Gastroesophageal sphincter (tissue), 4 donors: ENCODE measurements at regions not wholly inside any gene's neighbourhood (a gene's known extent, or its start where the extent isn't known, plus 50 kb on each side); places are given as distances from the start of the nearest gene placed in this dataset.

Experiments
- ATAC-seq: fragments of 150-250 bp; one replicate; pipeline ENCODE4 v1.9.1; 2016; ENCODE audit warnings: mild to moderate bottlenecking, moderate library complexity
- H3K27ac ChIP-seq, 4 donors: fragments of 200-600 bp; sonication (generic) in 3 of 4; 1 replicate in 3 of 4; 2 replicates in 1 of 4; pipeline ENCODE4 v1.5.1; 2016 to 2019
- H3K27me3 ChIP-seq: fragments of 200-600 bp; sonication (generic); one replicate; pipeline ENCODE4 v1.5.1; 2019
- H3K36me3 ChIP-seq, 2 donors: fragments of 200-600 bp; sonication (generic); one replicate each; pipeline ENCODE4 v1.5.1; 2019; ENCODE audit warnings: control low read depth in 1 of 2
- H3K4me1 ChIP-seq, 3 donors: fragments of 200-600 bp; sonication (generic); 1 replicate in 2 of 3; 2 replicates in 1 of 3; pipeline ENCODE4 v1.5.1; 2016 to 2019; ENCODE audit warnings: control low read depth in 2 of 3
- H3K4me3 ChIP-seq, 2 donors: fragments of 200-600 bp; sonication (generic); one replicate each; pipeline ENCODE4 v1.5.1; 2019; ENCODE audit warnings: mild to moderate bottlenecking in 1 of 2, moderate library complexity in 1 of 2
- H3K9me3 ChIP-seq, 3 donors: fragments of 200-600 bp; sonication (generic); one replicate each; pipeline ENCODE4 v1.5.1; 2017 to 2019; ENCODE audit warnings: control low read depth in 2 of 3
- EP300 ChIP-seq: sonication (generic); formaldehyde crosslinking; IDR thresholded peaks from one replicate; pipeline ENCODE4 v1.6.1; 2017; ENCODE audit warnings: antibody characterized with exemption, mild to moderate bottlenecking
- POLR2A ChIP-seq, 2 donors: fragments of 450-650 bp; IDR thresholded peaks; one replicate each; pipeline ENCODE4 v1.6.1; 2017; ENCODE audit warnings: antibody characterized with exemption in 2 of 2, mild to moderate bottlenecking in 2 of 2, moderate library complexity in 1 of 2
- POLR2AphosphoS5 ChIP-seq: sonication (generic); formaldehyde crosslinking; IDR thresholded peaks from one replicate; pipeline ENCODE4 v1.6.1; 2017; ENCODE audit warnings: antibody characterized with exemption
- WGBS, 2 donors: methylation state at CpG; one replicate each; pipeline ENCODE4 v1.1.5; 2018; ENCODE audit warnings: low coverage in 1 of 2; 5-methylcytosine and 5-hydroxymethylcytosine counted together
- TF ChIP-seq, protein P1 (sequence below), 4 experiments: fragments of 200-600 bp in 2 of 4; fragments of 450-650 bp in 2 of 4; sonication (generic) in 1 of 4; IDR thresholded peaks; one replicate each; pipeline ENCODE4 v1.5.1; 2017 to 2019; ENCODE audit warnings: antibody characterized with exemption in 4 of 4, mild to moderate bottlenecking in 2 of 4, moderate library complexity in 2 of 4

DNA sequence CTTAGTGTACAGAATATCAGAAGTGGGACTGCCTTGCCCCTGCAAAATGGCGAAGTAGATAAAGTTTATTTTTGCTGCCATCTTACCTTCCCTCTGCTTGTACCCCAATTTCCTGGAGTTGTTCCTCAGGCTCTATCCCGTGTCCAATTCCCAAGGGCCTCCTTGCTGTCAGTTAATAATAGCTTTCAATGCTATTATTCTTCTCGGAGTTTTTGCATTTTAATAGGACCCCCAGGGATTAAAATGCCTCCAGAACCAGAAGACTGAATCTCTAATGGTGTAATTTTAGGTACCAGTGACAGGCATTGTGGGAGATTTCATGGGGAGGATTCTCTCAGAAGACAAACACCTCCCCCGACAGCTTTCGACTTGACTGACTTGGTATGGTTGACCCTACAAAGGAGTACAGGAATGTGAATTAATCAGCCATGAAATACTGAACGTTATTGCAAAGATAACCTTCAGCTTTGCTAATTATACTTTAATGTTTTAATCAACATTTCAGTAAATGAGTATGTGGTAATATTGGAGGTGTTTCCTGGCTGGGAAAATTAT is 75.2 kb downstream of the ZNF22 start:
- no peak overlapping the region for H3K27ac ChIP-seq
- no peaks in the 10 kb centered on the region for H3K4me1 ChIP-seq
- H3K36me3 ChIP-seq: no peaks in the 10 kb centered on the region
- WGBS, 2 donors: 27 to 49% methylated on average over 5 to 6 of the region's 6 CpGs
- no peak overlapping the region for H3K4me3 ChIP-seq
- H3K27me3 ChIP-seq: no peaks in the 10 kb centered on the region
- no peaks in the 10 kb centered on the region for H3K9me3 ChIP-seq
- no peak for ATAC-seq
- TF ChIP-seq POLR2A (IDR thresholded peaks at IDR 0.05) (no peak), EP300 (no peak), POLR2AphosphoS5 (no peak)
- TF ChIP-seq, protein P1, sequence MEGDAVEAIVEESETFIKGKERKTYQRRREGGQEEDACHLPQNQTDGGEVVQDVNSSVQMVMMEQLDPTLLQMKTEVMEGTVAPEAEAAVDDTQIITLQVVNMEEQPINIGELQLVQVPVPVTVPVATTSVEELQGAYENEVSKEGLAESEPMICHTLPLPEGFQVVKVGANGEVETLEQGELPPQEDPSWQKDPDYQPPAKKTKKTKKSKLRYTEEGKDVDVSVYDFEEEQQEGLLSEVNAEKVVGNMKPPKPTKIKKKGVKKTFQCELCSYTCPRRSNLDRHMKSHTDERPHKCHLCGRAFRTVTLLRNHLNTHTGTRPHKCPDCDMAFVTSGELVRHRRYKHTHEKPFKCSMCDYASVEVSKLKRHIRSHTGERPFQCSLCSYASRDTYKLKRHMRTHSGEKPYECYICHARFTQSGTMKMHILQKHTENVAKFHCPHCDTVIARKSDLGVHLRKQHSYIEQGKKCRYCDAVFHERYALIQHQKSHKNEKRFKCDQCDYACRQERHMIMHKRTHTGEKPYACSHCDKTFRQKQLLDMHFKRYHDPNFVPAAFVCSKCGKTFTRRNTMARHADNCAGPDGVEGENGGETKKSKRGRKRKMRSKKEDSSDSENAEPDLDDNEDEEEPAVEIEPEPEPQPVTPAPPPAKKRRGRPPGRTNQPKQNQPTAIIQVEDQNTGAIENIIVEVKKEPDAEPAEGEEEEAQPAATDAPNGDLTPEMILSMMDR (IDR thresholded peaks at IDR 0.05): no peak

DNA sequence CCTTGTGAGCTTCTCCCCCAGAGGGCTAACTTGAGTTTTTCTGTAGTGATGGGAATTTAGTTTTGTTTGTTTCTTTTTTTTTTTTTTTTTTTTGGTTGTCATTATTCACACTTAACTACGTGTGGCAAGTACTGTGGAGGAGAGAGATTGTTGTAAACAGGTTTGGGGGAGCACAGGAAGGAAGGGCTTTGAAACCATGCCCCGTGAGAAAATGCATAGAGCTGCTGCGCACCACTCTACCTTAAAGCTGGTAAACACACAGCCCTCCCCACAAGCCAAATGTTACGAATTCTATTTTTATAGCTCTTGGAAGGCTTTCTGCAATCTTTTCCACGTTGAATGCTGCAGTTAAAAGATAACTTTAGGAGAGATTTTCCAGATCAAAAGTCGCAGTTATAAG is 76.2 kb downstream of the ZNF22 start:
- H3K27me3 ChIP-seq: no peaks in the 10 kb centered on the region
- no peak overlapping the region for H3K27ac ChIP-seq
- no peak for ATAC-seq
- no peaks in the 10 kb centered on the region for H3K36me3 ChIP-seq
- 12 to 33% methylated on average over 5 to 6 of the region's 6 CpGs for WGBS, 2 donors
- no peaks in the 10 kb centered on the region for H3K4me1 ChIP-seq
- no peak overlapping the region for H3K4me3 ChIP-seq
- TF ChIP-seq POLR2AphosphoS5 (no peak), POLR2A (IDR thresholded peaks at IDR 0.05) (no peak), EP300 (no peak)
- TF ChIP-seq, protein P1 (IDR thresholded peaks at IDR 0.05): no peak
- no peaks in the 10 kb centered on the region for H3K9me3 ChIP-seq

DNA sequence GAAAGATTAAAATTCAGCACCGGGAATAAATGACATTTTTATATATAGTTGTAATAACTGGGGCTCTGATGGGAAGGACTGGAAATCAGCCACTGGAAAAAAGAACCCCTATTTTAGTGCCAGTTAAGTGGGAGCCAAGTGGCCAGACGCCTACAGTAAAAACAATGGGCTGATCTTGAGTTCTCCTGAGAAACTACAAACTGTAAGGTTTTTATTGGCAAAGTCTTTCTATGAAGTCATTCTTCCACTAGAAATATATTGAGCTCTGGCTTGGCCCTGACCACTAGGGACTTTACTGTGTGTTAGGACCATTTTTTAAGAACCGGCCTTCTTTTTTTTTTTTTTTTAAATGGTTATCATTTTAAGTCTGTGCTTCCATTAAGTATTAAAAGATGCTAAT is 79.6 kb downstream of the ZNF22 start:
- H3K4me1 ChIP-seq: no peaks in the 10 kb centered on the region
- no peak overlapping the region for H3K27ac ChIP-seq
- no peak overlapping the region for H3K4me3 ChIP-seq
- TF ChIP-seq EP300 (no peak), POLR2A (IDR thresholded peaks at IDR 0.05) (no peak), POLR2AphosphoS5 (no peak)
- TF ChIP-seq, protein P1 (IDR thresholded peaks at IDR 0.05): no peak
- H3K9me3 ChIP-seq: peaks cover 0 to 6% (median 0%) of the 10 kb centered on the region in 3 donors
- no peaks in the 10 kb centered on the region for H3K27me3 ChIP-seq
- WGBS, 2 donors: 46 to 58% methylated on average over 2 to 3 of the region's 3 CpGs
- H3K36me3 ChIP-seq: no peaks in the 10 kb centered on the region
- no peak for ATAC-seq

DNA sequence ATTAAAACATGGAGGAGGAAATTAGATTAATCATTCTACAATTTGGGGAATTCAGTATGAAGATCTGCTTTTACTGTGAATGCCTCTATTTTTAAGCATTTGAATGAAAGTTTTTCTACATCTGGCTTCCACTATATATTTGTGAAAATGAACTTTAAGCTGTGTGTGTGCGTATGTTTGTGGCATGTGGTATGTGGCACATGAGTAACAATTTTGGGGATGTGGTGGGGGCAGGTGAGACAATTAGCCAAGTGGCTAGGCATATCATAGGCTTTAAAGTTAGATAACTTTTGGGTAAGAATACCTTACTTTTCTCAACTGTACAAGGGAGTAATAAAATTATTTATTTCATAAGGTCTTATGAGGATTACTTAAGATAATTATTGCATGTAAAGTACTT is 81.5 kb downstream of the ZNF22 start:
- H3K27ac ChIP-seq: no peak overlapping the region
- no peak for ATAC-seq
- TF ChIP-seq POLR2AphosphoS5 (no peak), EP300 (no peak), POLR2A (IDR thresholded peaks at IDR 0.05) (no peak)
- TF ChIP-seq, protein P1 (IDR thresholded peaks at IDR 0.05): no peak
- 50 to 64% methylated on average over 1 of the region's 1 CpG for WGBS, 2 donors
- no peaks in the 10 kb centered on the region for H3K36me3 ChIP-seq
- no peaks in the 10 kb centered on the region for H3K4me1 ChIP-seq
- H3K4me3 ChIP-seq: no peak overlapping the region
- no peaks in the 10 kb centered on the region for H3K27me3 ChIP-seq
- H3K9me3 ChIP-seq: peaks cover 0 to 15% (median 0%) of the 10 kb centered on the region in 3 donors

DNA sequence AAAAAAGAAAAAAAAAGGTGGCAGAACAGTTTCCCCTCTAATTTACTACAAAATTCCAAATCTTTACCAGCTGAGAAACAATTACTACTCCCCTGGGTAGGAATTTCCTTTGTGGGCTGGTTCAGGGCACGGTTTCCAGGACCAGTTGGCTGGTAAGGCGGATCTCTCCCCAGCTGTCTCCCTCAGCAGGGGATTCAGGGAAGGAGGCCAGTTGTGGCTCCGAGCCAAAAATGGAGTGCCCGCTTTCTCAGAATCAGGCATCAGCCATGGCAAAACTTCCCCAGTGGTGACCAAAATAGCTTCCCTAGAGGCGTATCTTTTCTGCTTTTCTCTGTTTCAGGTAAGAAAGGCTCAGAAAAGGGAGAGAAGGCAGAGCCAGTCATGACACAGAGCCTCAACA is 91.2 kb downstream of the ZNF22 start:
- Histone ChIP-seq H3K27ac (no peak overlapping the region), H3K36me3 (no peaks in the 10 kb centered on the region), H3K4me1 (no peaks in the 10 kb centered on the region), H3K27me3 (no peaks in the 10 kb centered on the region), H3K4me3 (no peak overlapping the region), H3K9me3 (no peaks in the 10 kb centered on the region)
- TF ChIP-seq EP300 (no peak), POLR2AphosphoS5 (no peak), POLR2A (IDR thresholded peaks at IDR 0.05) (no peak)
- TF ChIP-seq, protein P1 (IDR thresholded peaks at IDR 0.05): no peak
- ATAC-seq: no peak
- WGBS, 2 donors: 37 to 43% methylated on average over 1 to 3 of the region's 5 CpGs
